ENCODE measurements at regions not wholly inside any gene's neighbourhood (a gene's known extent, or its start where the extent isn't known, plus 50 kb on each side); places are given as distances from the start of the nearest gene placed in this dataset.
"Not testable (repeated sequence)": the region's sequence is repeated elsewhere in the genome, so short reads cannot be mapped to it uniquely, and the experiment has no call there.

DNA sequence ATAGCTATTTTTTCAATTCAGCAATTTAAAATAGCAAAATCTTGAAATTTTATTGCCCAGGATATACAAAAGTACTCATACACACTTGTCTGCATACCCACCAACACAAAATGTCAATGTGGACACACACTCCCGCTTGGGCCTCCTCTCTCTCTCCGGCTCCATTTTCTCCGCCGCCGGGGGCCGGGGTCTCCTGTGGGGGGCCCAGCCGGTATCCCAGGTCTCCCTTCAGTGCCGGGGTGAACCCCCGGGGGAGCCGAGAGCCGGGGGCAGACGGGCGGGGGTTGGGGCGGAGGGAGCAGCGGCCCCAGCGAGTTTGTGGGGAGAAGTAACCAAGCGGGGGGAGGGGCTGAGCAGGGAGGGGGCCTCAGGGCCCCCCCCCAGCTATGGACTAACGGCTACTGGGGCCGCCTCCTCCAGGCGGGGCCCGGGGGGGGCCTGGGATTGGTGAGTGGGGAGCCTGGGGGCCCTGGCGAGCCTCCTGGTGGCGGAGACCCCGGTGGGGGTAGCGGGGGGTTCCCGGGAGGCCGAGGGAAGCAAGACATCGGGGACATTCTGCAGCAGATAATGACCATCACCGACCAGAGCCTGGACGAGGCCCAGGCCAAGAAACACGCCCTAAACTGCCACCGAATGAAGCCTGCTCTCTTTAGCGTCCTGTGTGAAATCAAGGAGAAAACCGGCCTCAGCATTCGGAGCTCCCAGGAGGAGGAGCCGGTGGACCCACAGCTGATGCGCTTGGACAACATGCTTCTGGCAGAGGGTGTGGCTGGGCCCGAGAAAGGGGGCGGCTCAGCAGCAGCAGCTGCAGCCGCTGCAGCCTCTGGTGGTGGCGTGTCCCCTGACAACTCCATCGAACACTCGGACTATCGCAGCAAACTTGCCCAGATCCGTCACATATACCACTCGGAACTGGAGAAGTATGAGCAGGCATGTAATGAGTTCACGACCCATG is 56.6 kb downstream of the CHST2 start:
- H3K9me3 Mint-ChIP-seq; H3K27ac Mint-ChIP-seq; H3K36me3 Mint-ChIP-seq; H3K27me3 Mint-ChIP-seq; ATAC-seq (ENCODE audit: low read depth); DNase-seq (ENCODE audit: low spot score in 2 of 2); H3K4me3 Mint-ChIP-seq: not testable (repeated sequence)
- peaks cover 20% of the 10 kb centered on the region for H3K4me1 Mint-ChIP-seq

DNA sequence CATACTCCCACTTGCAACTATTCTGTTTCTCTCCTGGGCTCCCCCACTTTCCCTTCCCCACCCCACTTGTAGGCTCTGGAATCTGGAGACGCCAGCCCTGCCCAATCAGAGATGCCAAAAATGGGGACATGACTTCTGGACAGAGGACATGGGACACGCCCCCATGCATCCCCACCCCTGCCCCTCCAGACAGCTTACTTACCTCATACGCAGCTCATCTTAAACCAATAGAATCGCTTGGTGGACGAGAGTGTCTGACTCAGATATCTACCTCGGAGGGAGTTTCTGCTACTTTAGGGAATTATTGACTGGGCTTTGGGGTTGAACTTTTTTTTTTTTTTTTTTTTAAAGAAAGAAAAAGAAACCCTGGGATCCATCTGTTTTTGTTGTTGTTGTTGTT is 58.4 kb downstream of the CHST2 start:
- H3K27ac Mint-ChIP-seq; H3K9me3 Mint-ChIP-seq; H3K4me3 Mint-ChIP-seq; H3K27me3 Mint-ChIP-seq; DNase-seq (ENCODE audit: low spot score in 2 of 2); H3K36me3 Mint-ChIP-seq: not testable (repeated sequence)
- peak; percentile 22 for ATAC-seq (ENCODE audit: low read depth)
- peaks cover 16% of the 10 kb centered on the region for H3K4me1 Mint-ChIP-seq

DNA sequence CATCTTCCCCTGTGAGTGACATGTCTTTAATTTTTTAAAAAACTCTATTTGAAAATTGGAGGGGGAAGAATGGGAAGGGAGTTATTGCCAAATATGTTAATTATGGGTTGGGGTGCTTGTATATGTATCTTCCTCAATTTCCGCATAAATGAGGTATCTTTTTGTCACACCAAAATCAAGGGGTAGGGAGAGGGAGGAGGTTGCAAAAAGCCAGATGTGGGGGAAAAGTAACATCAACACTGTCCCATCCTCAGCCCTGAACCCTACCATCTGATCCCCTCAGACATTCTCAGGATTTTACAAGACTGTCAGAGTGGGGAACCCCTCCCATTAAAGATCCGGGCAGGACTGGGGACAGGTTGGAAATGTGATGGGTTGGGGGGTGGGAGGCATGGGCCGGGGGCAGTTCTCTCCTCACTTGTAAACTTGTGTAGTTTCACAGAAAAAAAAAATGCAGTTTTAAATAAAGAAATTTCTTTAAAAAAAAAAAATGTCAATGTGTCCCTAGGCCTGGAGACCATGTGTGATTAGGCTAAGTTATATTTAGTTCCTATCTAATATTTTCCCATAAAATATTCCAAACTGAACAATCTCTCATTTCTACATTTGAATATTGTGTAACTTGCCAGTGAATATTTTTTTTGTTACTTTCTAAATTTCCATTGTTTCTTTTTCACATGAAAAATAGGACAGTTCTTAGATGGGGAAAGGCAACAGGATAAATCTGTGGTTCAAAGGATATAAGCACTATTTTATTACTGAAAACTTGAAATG is 59.4 kb downstream of the CHST2 start:
- ATAC-seq (ENCODE audit: low read depth); H3K9me3 Mint-ChIP-seq; DNase-seq (ENCODE audit: low spot score in 2 of 2); H3K36me3 Mint-ChIP-seq; H3K27ac Mint-ChIP-seq; H3K27me3 Mint-ChIP-seq; H3K4me3 Mint-ChIP-seq: not testable (repeated sequence)
- H3K4me1 Mint-ChIP-seq: peaks cover 21% of the 10 kb centered on the region

DNA sequence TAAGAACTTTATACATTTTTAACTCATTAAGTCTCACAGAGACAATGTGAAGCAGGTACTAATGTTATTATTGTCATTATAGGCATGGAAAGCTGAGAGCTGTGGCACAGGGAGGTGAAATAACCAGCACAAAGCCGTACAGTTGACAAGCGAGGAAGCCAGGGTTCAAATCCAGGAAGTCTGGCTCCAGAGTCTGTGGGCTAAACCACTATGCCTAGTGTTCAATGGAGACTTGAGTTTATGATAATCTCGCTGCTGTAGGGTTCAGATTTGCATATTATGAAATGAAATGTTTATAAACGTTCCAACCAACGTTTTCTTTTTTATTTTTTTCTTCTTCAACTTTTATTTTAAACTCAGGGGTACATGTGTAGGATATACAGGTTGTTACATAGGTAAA is 60.0 kb downstream of the CHST2 start:
- Mint-ChIP-seq H3K4me1 (peaks cover 15% of the 10 kb centered on the region), H3K27ac (no peak overlapping the region)
- no peak for ATAC-seq (ENCODE audit: low read depth)

DNA sequence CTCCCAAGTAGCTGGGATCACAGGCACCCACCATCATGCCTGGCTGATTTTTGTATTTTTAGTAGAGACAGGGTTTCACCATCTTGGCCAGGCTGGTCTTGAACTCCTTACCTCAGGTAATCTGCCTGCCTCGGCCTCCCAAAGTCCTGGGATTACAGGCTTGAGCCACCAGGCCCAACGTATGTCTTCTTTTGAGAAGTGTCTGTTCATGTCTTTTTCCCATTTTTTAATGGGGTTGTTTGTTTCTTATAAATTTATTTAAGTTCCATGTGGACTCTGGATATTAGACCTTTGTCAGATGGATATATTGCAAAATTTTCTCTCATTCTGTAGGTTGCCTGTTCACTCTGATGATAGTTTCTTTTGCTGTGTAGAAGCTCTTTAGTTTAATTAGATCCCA is 61.3 kb downstream of the CHST2 start:
- H3K9me3 Mint-ChIP-seq; DNase-seq (ENCODE audit: low spot score in 2 of 2); H3K27ac Mint-ChIP-seq; ATAC-seq (ENCODE audit: low read depth); H3K27me3 Mint-ChIP-seq; H3K36me3 Mint-ChIP-seq: not testable (repeated sequence)
- peaks cover 15% of the 10 kb centered on the region for H3K4me1 Mint-ChIP-seq
- peak overlapping the region; percentile 37 for H3K4me3 Mint-ChIP-seq

More for the DNA sequence above, 60.0 kb downstream of the CHST2 start:
- Mint-ChIP-seq H3K9me3 (no peaks in the 10 kb centered on the region), H3K4me3 (no peak overlapping the region), H3K36me3 (no peaks in the 10 kb centered on the region), H3K27me3 (no peaks in the 10 kb centered on the region)
- no peak for DNase-seq (ENCODE audit: low spot score in 2 of 2)

- not testable (repeated sequence) for H3K9me3 Mint-ChIP-seq; H3K27ac Mint-ChIP-seq; ATAC-seq (ENCODE audit: low read depth); DNase-seq (ENCODE audit: low spot score in 2 of 2); H3K36me3 Mint-ChIP-seq; H3K27me3 Mint-ChIP-seq; H3K4me3 Mint-ChIP-seq
- H3K4me1 Mint-ChIP-seq: peaks cover 15% of the 10 kb centered on the region
Measured at GRCh38 chr3:143181977-143182376, 62.4 kb downstream of the CHST2 start.

- Mint-ChIP-seq H3K27ac (no peak overlapping the region), H3K9me3 (no peaks in the 10 kb centered on the region), H3K4me1 (peaks cover 15% of the 10 kb centered on the region), H3K27me3 (no peaks in the 10 kb centered on the region), H3K36me3 (no peaks in the 10 kb centered on the region), H3K4me3 (no peak overlapping the region)
- ATAC-seq (ENCODE audit: low read depth) (no peak), DNase-seq (ENCODE audit: low spot score in 2 of 2) (no peak)
Measured at GRCh38 chr3:143182866-143183664, 63.5 kb downstream of the CHST2 start.

DNA sequence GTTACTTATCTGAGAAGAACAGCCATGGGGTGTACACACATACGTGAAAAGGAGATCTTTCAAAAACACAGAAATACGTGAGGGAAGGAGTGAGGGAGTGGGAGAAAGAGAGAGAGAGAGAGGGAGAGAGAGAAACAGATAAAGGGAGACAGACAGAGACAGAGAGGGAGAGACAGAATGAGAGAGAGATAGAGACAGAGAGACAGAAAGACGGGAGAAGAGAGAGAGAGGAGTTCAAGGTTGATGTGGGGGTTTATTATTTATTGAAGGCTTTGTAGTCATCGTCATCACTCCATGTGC is 64.0 kb downstream of the CHST2 start:
- DNase-seq (ENCODE audit: low spot score in 2 of 2): no peak
- Mint-ChIP-seq H3K27ac (no peak overlapping the region), H3K4me1 (peaks cover 15% of the 10 kb centered on the region), H3K36me3 (no peaks in the 10 kb centered on the region), H3K9me3 (no peaks in the 10 kb centered on the region), H3K4me3 (no peak overlapping the region), H3K27me3 (no peaks in the 10 kb centered on the region)
- ATAC-seq (ENCODE audit: low read depth): no peak

DNA sequence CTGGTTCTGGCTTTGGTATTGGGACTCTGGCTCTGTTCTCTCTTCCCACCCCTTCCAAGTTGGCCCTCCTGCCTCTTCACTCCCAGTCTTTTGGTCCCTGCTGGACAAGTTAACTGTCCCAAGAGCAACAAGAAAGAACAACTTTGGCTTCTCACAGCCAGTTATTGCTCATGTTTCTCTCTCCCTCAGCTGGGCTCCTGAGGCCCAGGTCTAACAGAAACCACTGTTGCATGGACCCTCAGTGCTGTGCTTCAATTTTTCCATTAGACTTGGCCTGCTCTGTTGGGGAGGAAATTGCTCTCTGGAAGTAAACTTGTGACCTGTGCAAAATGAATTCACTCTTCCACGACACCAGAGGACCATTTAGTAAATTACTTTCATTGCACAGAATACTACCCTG is 64.5 kb downstream of the CHST2 start:
- ATAC-seq (ENCODE audit: low read depth) (no peak), DNase-seq (ENCODE audit: low spot score in 2 of 2) (no peak)
- Mint-ChIP-seq H3K4me1 (peaks cover 15% of the 10 kb centered on the region), H3K27me3 (no peaks in the 10 kb centered on the region), H3K9me3 (no peaks in the 10 kb centered on the region), H3K36me3 (no peaks in the 10 kb centered on the region), H3K27ac (no peak overlapping the region), H3K4me3 (no peak overlapping the region)

- Mint-ChIP-seq H3K9me3 (no peaks in the 10 kb centered on the region), H3K36me3 (no peaks in the 10 kb centered on the region), H3K4me1 (peaks cover 15% of the 10 kb centered on the region), H3K4me3 (no peak overlapping the region), H3K27me3 (no peaks in the 10 kb centered on the region), H3K27ac (no peak overlapping the region)
- DNase-seq (ENCODE audit: low spot score in 2 of 2) (no peak), ATAC-seq (ENCODE audit: low read depth) (no peak)
Measured at GRCh38 chr3:143185401-143185800, 65.8 kb downstream of the CHST2 start.

- Mint-ChIP-seq H3K4me3 (no peak overlapping the region), H3K27ac (no peak overlapping the region), H3K36me3 (no peaks in the 10 kb centered on the region), H3K4me1 (peaks cover 7% of the 10 kb centered on the region), H3K27me3 (no peaks in the 10 kb centered on the region), H3K9me3 (no peaks in the 10 kb centered on the region)
- ATAC-seq (ENCODE audit: low read depth) (no peak), DNase-seq (ENCODE audit: low spot score in 2 of 2) (no peak)
Measured at GRCh38 chr3:143187111-143187510, 67.5 kb downstream of the CHST2 start.

DNA sequence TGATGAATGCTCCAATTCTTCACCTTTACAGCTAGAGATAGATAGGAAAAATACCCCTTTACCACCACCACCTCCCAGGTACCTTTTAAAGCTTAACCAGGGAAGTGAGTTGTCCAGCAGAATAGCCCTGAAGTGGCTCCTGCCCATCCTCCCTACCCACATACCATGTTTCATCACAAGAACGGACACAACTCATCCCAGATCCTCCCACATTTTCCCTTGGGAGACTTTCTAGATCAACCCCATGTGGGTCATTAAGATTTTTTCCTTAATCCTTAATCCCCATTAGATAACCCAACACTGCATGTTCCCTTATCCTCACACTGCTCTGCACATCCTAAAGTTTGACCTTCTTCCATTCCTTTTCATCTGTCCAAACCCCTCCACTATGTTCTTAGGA is 69.3 kb downstream of the CHST2 start:
- peaks cover 3% of the 10 kb centered on the region for H3K4me1 Mint-ChIP-seq
- peaks cover 3% of the 10 kb centered on the region for H3K9me3 Mint-ChIP-seq
- DNase-seq (ENCODE audit: low spot score in 2 of 2): no peak
- no peak overlapping the region for H3K4me3 Mint-ChIP-seq
- peaks cover 2% of the 10 kb centered on the region for H3K36me3 Mint-ChIP-seq
- ATAC-seq (ENCODE audit: low read depth): no peak
- no peak overlapping the region for H3K27ac Mint-ChIP-seq
- H3K27me3 Mint-ChIP-seq: no peaks in the 10 kb centered on the region

- H3K27me3 Mint-ChIP-seq: no peaks in the 10 kb centered on the region
- DNase-seq (ENCODE audit: low spot score in 2 of 2) (no peak), ATAC-seq (ENCODE audit: low read depth) (no peak)
- H3K4me1 Mint-ChIP-seq: peaks cover 3% of the 10 kb centered on the region
- H3K36me3 Mint-ChIP-seq: peaks cover 2% of the 10 kb centered on the region
- H3K9me3 Mint-ChIP-seq: peaks cover 3% of the 10 kb centered on the region
- H3K27ac Mint-ChIP-seq: no peak overlapping the region
- no peak overlapping the region for H3K4me3 Mint-ChIP-seq
Measured at GRCh38 chr3:143190101-143190500, 70.5 kb downstream of the CHST2 start.

DNA sequence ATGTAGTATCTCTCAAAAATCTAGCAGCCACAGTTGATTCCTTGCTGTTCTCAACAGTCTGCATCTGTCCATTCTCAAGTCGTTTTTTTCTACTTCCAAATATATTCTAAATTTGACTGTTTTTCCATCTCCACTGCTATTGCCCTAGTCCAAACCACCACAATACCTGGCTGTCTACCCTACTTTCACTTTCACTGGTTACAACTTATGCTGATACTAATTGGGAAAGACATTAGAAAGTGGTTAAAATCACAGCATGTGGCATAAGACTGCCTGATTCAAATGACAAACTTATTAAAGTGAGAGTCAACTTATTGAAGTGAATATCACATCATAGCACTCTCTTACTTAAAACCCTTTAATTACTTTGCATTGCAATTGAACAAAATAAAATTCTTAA is 72.6 kb downstream of the CHST2 start:
- Mint-ChIP-seq H3K27me3 (no peaks in the 10 kb centered on the region), H3K27ac (no peak overlapping the region), H3K4me3 (no peak overlapping the region), H3K36me3 (peaks cover 2% of the 10 kb centered on the region), H3K4me1 (peaks cover 3% of the 10 kb centered on the region), H3K9me3 (peaks cover 3% of the 10 kb centered on the region)
- DNase-seq (ENCODE audit: low spot score in 2 of 2): no peak
- no peak for ATAC-seq (ENCODE audit: low read depth)
